ENCODE measurements at regions not wholly inside any gene's neighbourhood (a gene's known extent, or its start where the extent isn't known, plus 50 kb on each side); places are given as distances from the start of the nearest gene placed in this dataset.
"Not testable (repeated sequence)": the region's sequence is repeated elsewhere in the genome, so short reads cannot be mapped to it uniquely, and the experiment has no call there.

DNA sequence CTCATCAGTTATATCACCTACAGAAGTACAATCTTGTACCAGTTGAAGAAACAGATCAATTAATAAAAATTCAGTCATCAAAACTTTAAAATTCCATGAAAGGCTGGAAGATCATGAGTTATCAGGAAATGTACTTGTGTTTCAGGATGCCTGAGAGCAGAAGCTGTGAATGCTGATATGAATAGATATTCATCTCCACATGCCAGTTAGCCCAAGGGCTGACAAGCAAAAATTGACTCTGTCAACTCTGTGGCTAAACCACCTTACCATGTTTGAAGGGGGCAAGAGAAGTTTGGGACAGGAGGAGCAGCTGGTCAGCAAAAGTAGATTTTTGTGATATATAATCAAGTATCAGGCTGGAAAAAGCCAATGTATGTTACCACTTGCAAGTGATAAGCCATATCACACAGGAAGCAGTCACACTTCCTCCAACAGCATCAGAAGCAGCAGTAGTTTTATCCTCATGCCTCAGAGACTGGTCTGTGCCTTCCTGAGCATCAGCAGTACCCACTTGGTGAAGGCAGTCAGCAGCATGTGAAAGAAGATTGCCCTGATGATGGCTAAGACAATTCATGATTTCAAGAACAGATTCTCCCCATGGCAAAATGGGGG is 328.2 kb upstream of the CNTNAP5 start:
- DNase-seq (ENCODE audit: low read depth), result no peak

DNA sequence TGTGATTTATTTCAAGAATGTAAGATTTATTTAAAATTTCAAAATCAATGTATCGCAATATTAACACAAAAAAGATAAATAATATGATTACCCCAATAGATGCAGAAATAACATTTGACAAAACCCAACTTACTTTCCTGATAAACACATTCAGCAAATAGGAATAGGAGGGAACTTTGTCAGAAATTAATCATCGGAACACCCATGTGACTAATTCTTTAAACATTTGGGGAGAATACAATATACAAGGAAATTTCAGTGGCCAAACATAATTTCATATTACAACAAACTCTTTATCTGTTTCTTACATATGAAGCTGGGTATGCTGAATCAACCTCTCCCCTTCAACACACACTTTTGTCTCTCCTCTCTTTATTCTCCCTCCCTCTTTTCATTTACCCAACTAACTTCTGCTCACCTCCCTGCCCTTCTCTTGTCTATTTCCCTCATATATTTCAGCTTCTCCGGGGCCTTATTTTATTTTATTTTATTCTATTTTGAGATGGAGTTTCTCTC is 309.6 kb upstream of the CNTNAP5 start:
- DNase-seq (ENCODE audit: low read depth), result peak; percentile 51

DNA sequence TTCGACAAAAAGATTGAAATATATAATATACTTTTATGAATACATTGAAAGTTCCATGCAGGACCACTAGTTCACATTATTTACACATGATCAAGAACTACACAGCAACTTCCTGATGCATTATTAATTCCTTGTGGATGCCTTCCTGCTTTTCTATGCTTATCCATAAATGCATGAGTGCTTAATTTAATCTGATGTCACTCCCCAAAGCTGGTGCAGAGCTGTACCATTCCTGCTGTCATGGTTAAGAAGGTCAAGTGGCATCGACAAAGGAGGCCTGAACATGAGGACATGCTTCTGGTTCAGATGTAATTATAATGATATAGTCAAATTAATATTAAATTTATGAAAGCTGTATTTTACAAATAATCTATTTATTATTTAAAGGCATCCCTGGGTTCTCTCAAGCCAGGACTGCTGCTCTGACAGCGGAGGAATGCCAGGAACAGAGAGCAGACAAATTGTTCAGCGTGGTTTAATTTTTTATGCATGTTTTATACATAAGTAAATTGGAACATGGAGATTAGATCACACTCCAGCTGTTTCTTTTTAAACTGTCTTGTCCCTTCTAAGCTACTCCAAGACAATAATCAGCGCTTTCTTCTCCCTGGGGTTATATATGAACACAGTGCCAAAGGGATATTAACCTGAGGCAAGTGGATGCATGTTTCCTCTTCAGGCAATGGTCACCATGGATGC is 307.3 kb upstream of the CNTNAP5 start:
- DNase-seq (ENCODE audit: low read depth), result no peak

DNA sequence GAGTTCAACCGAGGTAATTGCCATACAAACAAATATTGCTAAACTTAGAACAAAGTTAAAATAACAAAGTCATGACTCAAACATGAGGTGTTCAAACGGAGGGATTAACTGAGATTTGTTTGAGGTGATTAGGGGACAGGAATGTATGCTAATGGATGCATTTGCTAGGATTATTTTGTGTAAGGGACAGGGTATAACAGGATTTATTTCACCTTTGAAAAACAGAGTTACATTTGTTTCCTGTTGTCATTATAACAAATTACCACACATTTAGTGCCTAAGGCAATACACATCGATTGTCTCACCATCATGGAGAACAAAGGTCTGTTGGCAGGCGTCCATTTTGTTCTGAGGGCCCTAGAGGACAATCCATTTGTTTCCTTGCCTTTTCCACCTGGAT is 304.3 kb upstream of the CNTNAP5 start:
- peak; percentile 3 for DNase-seq (ENCODE audit: low read depth)

DNA sequence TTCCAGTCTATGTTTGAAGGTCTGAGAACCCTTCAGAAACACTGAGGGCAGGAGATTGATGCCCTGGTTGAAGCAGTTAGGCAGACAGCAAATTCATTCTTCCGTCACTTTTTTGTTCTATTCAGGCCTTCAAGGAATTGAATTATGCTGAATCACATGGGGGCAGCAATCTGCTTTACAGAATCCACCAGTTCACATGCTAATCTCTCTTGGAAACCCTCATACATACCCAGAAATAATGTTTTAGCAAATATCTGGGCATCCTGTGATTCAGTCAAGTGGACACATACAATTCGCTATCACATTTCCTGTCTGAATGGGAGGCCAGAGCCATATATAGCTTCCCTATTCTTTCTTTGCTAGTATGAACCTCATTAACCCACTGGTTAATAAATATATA is 301.4 kb upstream of the CNTNAP5 start:
- DNase-seq (ENCODE audit: low read depth), result no peak

DNA sequence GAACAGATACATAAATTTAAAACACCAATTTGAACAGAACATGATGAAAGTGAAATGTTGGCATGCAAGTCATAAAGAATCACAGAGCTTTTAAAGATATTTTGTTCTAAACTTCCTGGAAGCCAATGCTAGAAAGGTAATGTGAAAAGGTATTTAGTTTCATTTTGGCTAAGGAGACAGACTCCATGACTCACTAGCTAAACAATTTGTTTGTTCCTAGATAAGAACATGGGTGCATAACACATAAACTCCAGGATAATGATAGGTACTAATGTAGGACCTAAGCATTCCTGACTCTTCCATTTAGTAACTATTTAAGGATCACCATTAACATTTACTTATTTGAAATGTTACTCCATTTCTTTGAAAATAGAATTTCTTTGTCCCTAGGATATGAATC is 292.5 kb upstream of the CNTNAP5 start:
- no peak for DNase-seq (ENCODE audit: low read depth)

DNA sequence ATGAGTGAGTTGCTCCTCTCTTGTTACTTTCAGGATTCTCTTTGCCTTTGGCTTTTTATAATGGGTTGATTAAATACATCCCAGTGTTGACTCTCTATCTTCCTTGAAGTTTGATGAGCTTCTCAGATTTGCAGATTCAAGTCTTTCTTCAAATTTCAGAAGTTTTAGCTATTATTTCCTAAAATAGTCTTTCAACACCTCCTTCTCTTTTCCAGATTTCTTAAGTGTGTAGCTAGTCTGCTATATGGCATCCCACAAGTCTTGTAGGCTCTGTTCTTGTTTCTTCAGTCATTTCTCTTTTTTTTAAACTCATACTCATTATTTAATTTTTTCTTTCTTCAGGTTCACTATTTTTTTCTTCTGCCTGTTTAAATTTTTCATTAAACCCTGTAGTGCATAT is 287.7 kb upstream of the CNTNAP5 start:
- DNase-seq (ENCODE audit: low read depth), result no peak

DNA sequence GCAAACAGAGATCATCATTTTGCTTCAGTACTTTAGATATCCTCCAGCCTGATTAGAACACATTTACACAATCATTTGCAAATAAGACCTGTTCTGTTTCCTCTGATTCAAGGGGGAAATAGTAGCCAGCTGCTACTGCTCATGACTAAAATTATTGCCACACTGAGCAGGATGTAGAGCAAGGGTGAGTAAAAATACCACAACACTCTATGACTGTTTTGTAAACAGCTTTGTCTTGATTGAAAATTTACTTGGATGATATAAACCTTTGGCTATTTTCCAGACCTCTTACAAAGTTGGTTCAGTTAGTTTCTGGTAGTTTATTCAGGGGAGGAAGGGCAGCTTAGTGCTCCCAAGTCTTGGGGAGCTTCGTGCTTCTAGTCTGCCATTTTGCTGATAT is 286.4 kb upstream of the CNTNAP5 start:
- DNase-seq (ENCODE audit: low read depth), result peak; percentile 58

DNA sequence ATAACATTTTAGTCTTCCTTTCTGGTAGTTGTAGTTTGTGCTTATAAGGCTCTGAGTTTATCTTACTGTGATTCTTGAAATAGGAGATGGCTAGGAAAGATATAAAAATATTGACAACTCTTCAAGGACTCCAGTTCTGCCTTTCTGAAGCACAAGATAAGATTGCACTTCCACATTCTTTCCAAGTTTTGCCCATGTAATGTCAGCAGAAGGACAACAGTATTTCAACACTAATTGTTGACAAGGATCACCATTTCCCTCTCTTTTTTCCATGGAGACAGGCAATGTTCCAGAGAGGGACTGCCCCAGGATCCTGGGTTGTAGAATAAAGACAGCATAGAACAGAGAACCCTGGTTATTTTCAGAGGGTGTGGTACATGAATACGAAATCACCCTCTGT is 279.1 kb upstream of the CNTNAP5 start:
- DNase-seq (ENCODE audit: low read depth), result no peak

DNA sequence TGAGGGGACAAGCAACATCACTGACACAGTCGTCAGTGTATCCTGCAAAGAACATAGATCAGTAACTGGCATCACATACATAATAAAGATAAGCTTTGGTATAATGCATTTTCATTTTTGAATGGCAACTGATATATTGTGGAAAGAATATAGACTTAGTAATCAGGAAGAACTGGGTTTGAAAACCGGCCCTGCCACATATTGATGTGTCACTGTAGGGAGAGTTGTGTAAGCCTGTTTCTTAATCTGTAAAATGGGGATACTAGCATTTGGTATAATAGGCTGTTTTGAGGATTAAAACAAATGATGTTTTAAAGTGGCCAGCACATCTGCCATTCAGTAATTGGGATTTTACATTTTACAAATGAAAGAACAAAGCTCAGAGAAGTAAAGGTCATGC is 277.8 kb upstream of the CNTNAP5 start:
- no peak for DNase-seq (ENCODE audit: low read depth)

DNA sequence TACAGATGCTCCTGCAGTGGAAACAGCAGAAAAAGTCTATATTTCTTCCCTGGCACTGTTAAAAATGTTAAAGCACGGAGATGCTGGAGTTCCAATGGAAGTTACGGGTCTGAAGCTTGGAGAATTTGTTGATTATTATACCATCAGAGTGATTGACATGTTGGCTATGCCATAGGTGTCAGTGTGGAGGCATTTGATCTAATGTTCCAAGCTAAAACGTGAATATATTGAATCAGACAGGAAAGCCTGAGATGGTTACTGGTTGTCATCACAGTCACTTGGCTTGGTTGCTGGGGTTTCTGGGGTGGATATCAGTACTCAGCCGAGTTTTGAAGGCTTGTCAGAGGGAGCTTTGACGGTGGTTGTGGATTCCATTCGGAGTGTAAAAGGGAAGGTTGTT is 262.9 kb upstream of the CNTNAP5 start:
- DNase-seq (ENCODE audit: low read depth), result no peak

DNA sequence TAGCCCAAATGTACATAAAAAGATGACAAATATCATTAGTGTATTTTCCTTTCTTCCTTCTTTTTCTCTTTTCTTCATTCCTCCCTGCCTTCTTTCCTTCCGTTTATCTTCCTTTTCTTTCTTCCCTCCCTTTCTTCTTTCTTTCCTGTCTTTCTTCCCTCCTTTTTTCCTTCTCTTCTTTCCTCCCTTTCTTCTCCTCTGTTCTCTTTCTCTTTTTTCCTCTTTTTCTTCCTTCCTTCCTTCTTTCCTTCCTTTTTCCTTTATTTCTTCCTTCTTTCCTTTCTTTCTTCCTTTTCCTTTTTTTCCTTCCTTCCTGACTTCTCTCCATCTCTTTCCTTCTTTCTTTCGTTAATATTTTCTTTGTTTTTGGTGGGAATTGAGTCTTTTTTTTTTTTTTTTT is 256.9 kb upstream of the CNTNAP5 start:
- DNase-seq (ENCODE audit: low read depth), result no peak

DNA sequence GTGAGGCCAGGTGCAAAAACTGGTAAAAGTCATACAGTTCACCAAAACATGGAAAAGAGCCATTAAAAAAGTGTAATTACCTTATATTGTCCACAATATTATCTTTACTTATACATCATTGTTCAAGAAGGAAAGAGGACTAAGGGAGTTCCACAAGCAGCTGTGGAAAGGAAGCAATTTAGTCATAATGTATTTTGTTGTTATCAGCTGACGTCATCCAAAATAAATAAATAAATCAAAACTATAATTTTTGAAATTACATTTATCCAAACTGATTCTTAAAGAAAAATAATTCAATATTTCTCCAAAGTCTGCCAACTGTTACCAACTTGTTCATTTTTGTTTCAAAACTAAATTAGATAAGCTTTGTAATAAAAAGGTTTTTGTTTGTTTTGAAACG is 256.1 kb upstream of the CNTNAP5 start:
- no peak for DNase-seq (ENCODE audit: low read depth)

DNA sequence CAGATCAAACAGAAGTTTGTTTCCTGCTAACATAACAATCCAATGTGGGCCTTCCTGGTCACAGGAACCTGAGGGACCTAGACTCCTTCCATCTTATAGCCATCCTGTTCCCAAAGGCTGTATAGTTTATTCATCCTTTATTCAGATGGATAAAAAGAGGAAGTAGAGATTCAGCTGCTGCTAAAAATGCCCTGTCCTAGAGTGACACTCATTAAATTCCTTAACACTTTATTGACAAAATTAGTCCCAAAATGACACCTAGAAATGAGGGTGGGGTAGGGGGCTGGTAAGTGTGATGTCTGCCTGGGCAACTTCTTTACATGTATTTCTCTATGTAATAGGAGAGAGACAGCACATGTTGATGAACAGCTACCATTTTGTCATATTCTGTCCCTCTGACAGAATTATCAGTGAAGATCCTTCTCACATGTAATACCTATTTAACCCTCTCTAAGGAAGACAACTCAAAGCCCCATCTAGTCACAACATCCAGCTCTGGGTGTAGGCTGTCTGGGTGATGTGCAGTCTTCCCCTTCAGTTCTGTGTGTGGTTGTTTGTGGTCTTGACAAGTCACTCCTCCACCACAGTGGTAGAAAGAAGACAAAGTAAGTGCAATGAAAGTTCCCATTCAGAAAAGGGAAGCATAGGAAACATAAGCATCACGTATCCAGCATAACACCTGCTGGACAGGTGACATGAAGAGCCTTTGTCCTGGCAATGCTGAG is 253.9 kb upstream of the CNTNAP5 start:
- DNase-seq (ENCODE audit: low read depth), result no peak

DNA sequence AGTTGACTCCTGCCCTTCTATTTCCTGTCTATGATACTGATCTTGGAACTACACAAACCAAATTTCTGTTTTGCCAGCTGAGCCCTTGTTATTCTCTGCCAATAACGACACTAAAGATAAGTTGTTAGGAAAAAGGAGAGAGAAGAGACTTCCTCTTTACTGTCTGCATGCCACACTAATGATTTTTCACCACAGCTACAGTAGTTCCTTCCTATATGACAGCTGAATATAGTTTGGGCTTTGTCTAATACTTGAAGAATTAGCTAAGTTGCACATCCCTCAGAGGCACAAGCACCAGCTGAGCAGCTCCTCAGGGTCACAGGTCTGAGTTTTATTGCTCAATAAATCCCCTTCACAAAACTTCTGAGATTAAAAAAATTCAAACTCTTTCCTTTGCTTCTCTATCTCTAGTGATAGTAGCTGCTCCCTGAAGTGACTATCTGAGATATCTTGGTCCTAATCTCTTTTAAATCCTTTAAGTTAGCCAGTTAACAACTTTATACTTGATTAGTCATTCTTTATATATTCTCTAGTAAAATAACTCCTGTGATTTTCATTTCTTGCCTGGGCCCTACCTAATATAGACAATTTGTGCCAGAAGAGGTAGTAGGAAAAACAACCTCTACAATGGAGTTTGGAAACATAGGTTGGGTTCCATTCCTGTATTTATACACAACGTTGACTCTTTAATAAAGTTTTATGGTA is 253.0 kb upstream of the CNTNAP5 start:
- DNase-seq (ENCODE audit: low read depth), result peak; percentile 1

DNA sequence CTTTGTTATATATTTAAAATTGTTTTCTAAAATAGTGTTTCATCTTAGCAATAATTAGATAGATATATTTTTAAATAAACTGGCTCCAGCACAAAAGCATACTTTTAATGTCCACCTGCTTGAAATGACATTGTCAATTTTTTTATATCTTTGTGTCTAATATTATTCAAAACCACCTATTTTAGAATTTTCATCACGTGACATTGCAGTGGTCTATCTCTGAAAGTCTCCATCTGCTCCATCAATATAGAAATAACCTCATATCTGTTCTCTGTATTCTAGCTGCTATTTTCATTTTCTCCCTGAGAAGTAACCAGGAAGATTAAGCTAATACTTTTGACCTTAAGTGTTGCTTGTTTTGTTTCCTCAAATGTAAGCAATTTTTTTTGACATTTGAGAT is 248.0 kb upstream of the CNTNAP5 start:
- DNase-seq (ENCODE audit: low read depth), result no peak

DNA sequence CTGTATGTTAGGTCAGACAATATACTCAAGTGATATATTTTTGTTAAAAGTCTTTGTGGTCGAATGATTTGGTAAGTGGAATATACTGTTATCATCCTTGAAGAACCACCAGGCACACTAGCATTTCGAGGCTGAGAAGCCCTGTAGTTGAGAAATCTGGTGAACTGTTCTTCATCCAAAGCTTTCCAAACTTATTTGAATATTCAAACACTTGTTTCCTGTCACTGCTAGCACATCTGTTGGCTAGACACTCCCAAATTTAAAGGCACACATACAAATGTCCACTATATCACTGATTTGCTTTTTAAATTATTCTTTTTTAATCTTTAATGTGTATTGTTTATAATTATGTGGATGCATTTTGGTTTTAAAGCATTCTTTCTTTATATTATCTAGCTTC is 241.9 kb upstream of the CNTNAP5 start:
- no peak for DNase-seq (ENCODE audit: low read depth)

DNA sequence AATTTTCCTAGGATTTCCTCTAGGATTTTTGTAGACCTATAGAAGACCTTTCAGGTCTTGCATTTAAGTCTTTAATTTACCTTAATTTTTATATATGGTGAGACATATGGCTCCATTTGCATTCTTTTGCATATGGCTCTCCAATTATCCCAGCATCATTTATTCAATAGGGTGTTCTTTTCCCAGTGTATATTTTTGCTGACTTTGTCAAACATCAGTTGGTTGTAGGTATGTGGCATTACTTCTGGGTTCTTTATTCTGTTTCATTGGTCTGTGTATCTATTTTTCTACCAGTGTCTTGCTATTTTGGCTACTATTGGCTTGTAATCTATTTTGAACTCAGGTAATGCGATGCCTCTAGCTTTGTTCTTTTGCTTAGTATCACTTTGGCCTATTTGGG is 239.8 kb upstream of the CNTNAP5 start:
- DNase-seq (ENCODE audit: low read depth), result no peak

DNA sequence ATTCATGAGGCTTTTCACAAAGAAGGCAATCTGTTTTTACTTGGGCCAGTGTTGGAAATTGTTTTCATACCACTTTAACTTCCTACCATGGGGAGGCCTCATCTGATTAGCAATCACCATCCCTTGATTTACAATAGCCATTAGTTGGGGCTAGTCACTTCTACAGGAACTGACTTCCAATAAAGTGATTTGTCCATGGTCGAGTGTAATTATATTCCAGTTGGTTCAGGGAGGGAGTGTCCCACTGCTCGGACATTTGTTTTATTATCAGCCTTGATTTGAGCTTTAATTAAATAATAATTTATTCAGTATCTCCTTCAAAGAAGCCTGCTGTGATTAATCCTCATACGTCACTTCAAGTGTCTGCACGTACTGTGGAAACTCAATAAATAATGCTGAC is 233.9 kb upstream of the CNTNAP5 start:
- no peak for DNase-seq (ENCODE audit: low read depth)

DNA sequence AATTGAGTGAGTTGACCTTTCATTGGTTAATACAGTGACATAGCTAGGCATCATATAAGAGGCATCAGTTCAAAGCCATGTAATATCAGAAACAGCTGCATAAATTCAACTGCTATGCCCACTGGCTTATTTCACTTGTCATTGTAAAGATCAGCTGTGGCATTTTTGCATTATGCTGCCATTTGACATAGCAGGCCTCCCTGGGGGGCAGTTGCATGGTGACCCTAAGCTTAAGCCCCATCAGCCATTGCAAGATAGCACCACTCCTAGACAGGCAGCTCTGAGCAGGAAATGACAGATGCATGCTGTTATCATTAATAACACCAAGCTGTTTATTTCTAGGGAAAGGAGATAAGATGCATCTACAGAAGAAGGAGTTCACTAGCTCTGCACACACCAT is 233.4 kb upstream of the CNTNAP5 start:
- no peak for DNase-seq (ENCODE audit: low read depth)

DNA sequence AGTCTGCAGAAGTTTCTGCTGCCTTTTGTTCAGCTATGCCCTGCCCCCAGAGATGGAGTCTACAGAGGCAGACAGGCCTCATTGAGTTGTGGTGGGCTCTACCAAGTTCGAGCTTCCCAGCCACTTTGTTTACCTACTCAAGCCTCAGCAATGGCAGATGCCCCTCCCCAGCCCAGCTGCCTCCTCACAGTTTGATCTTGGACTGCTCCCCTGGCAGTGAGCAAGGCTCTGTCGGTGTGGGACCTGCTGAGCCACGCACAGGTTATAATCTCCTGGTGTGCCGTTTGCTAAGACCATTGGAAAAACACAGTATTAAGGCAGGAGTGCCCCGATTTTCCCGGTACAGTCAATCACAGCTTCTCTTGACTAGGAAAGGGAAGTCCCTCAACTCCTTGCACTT is 221.0 kb upstream of the CNTNAP5 start:
- not testable (repeated sequence) for DNase-seq (ENCODE audit: low read depth)

DNA sequence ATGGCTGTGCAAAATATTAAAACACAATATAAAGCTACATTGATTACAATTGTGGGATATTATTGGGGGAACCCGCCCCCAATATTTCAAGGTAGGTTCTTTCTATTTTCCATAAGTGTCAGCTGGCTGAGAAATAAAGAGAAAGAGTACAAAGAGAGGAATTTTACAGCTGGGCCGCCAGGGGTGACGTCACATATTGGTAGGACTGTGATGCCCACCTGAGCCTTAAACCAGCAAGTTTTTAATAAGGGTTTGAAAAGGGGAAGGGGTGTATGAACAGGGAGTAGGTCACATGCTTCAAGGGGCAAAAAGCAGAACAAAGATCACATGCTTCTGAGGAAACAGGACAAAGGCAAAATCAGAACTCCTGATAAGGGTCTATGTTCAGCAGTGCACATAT is 219.3 kb upstream of the CNTNAP5 start:
- not testable (repeated sequence) for DNase-seq (ENCODE audit: low read depth)
